GM12878 (cell line): ENCODE measurements at regions not wholly inside any gene's neighbourhood (a gene's known extent, or its start where the extent isn't known, plus 50 kb on each side); places are given as distances from the start of the nearest gene placed in this dataset.

Experiments
- POLR2A ChIP-seq: IDR thresholded peaks from 2 replicates; pipeline ENCODE4 v1.6.1; 2011; ENCODE audit warnings: low read depth, mild to moderate bottlenecking, low read length
- TF ChIP-seq, protein P1 (sequence below), 3 experiments: IDR thresholded peaks in 2 of 3; conservative IDR thresholded peaks in 1 of 3; 2 replicates each; pipeline ENCODE4 v1.5.1; 2011; ENCODE audit warnings: low read depth in 3 of 3, low read length in 3 of 3, mild to moderate bottlenecking in 3 of 3, control low read depth in 2 of 3, moderate library complexity in 2 of 3, inconsistent platforms in 1 of 3, mixed read lengths in 1 of 3; ENCODE audit not compliant: control insufficient read depth in 2 of 3, insufficient read depth in 1 of 3; ENCODE audit errors: extremely low read depth in 1 of 3

- TF ChIP-seq POLR2A, result no peak
- TF ChIP-seq, protein P1, sequence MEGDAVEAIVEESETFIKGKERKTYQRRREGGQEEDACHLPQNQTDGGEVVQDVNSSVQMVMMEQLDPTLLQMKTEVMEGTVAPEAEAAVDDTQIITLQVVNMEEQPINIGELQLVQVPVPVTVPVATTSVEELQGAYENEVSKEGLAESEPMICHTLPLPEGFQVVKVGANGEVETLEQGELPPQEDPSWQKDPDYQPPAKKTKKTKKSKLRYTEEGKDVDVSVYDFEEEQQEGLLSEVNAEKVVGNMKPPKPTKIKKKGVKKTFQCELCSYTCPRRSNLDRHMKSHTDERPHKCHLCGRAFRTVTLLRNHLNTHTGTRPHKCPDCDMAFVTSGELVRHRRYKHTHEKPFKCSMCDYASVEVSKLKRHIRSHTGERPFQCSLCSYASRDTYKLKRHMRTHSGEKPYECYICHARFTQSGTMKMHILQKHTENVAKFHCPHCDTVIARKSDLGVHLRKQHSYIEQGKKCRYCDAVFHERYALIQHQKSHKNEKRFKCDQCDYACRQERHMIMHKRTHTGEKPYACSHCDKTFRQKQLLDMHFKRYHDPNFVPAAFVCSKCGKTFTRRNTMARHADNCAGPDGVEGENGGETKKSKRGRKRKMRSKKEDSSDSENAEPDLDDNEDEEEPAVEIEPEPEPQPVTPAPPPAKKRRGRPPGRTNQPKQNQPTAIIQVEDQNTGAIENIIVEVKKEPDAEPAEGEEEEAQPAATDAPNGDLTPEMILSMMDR (IDR thresholded peaks at IDR 0.05 in 2 of 3, conservative IDR thresholded peaks at IDR 0.05 in 1 of 3; ENCODE audit: control insufficient read depth in 2 of 3, extremely low read depth in 1 of 3, insufficient read depth in 1 of 3, low read depth in 3 of 3, low read length in 3 of 3), result no peak
Measured at GRCh38 chr3:72008226-72008996, 223.5 kb upstream of the PROK2 start.
